HG03378 (cell line): ENCODE measurements at regions not wholly inside any gene's neighbourhood (a gene's known extent, or its start where the extent isn't known, plus 50 kb on each side); places are given as distances from the start of the nearest gene placed in this dataset.

ENCODE experiments used
- ATAC-seq: cut with Tn5 transposase; IDR thresholded peaks from one replicate; pipeline ENCODE4 v1.9.1; 2021; ENCODE audit warnings: mild to moderate bottlenecking, moderate library complexity; ENCODE audit not compliant: unreplicated experiment

DNA sequence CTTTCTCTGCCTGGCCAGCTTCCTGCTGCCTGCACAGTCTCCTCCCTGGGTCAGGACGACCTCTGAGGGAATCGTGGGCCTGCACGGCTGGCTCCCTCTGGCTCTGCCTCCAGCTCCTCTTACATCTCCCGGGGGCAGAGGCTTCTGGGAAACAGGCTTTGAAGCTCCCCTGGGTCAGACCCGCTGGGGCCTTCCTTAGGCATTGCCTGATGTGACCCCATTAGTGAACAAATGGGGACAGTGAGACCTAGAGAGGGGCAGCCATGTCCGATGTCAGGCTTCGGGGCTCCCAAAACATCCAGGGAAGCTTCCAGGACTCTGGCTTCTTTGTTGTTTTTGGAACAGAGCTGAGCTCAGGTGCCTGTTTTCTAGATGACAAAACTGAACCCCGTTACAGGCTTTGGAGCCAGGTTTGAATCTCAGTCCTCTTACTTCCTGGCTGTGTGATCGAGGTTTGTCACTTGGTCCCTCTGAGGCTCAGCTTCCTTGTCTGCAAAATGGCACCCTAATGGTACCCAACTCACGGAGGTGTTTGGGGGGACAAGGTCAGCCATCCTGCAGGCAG is 94.3 kb downstream of the CEBPB start:
- ATAC-seq = no peak

GRCh38 chr20:50285376-50286173 is 94.9 kb downstream of the CEBPB start:
- ATAC-seq = no peak

GRCh38 chr20:50286174-50286511 is 95.5 kb downstream of the CEBPB start:
- ATAC-seq = no peak

DNA sequence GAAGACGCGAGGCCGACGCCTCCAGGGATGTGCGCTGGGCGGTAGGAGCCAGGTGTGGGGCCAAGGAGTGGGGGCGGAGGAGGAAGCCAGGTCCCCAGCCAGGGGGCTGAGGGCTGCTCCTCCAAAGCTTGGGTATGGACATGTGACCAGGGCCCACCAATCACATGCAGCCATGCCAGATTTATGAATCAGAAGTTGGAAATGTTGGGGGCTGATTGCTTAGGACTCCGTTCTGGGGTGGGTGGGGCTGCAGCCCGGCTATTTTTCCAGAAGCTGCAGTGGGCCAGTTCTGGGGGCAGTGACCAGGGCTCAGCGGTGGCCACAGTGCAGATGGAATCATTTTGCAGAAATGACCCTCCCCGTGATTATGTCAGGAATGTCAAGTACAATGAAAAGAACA is 96.0 kb downstream of the CEBPB start:
- no peak for ATAC-seq

- no peak for ATAC-seq
Observed at GRCh38 chr20:50287512-50287911, 96.9 kb downstream of the CEBPB start.

- no peak for ATAC-seq
Observed at GRCh38 chr20:50288128-50288623, 97.5 kb downstream of the CEBPB start.

GRCh38 chr20:50289581-50289980 is 99.0 kb downstream of the CEBPB start:
- ATAC-seq = no peak

DNA sequence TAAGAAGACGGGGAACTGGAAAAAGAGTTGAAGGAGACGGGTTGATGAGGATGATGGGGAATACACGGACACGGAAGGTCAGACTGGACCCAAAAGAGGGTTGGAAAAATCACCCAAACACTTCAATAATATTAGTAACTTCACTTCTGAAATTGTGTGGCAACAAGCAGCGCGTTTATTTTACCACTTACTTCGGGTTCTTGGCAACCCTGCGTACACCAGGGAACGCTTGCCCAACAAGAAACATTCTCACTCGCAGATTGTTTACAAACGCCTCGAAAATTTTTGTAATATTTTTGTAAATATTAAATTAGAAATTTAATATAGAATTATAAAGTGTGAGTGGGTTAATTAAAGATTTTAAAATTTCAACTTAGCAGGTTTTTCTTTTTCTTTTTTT is 99.5 kb downstream of the CEBPB start:
- ATAC-seq = no peak

- ATAC-seq = no peak
Observed at GRCh38 chr20:50290808-50291207, 100.2 kb downstream of the CEBPB start.

- no peak for ATAC-seq
Observed at GRCh38 chr20:50291254-50292078, 100.8 kb downstream of the CEBPB start.

- ATAC-seq = no peak
Observed at GRCh38 chr20:50292079-50292590, 101.5 kb downstream of the CEBPB start.

DNA sequence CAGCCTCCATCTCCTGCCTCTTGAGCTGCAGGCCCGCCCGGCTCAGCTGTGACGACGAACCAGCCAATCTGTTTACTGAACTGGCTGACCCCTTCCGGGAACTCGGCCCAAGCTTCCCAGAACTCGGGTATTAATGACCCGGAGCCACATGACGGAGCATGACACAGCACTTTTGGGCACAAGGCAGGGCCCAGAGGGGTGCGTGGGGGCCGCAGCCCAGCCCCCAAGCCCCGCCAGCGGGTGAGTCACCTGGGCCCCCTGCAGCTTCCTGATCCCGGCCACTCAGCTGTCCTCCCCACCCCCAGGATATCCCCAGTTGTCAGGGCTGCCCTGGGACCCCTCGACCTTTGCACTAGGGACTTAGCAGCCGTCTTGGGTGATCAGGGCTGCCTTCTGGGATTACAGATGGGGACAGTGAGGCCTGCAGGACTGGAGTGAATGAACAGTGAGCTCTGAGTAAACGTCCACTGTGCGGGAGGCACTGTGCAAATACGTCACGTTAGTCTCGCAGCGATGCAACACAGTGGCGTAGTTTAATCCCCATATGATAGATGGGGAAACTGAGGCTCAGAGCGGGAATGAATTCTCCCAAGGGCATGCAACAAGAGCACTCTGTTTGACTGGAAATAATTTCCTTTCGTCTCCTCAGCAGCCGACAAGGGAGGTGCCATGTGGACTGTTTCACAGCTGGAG is 102.1 kb downstream of the CEBPB start:
- ATAC-seq = no peak

DNA sequence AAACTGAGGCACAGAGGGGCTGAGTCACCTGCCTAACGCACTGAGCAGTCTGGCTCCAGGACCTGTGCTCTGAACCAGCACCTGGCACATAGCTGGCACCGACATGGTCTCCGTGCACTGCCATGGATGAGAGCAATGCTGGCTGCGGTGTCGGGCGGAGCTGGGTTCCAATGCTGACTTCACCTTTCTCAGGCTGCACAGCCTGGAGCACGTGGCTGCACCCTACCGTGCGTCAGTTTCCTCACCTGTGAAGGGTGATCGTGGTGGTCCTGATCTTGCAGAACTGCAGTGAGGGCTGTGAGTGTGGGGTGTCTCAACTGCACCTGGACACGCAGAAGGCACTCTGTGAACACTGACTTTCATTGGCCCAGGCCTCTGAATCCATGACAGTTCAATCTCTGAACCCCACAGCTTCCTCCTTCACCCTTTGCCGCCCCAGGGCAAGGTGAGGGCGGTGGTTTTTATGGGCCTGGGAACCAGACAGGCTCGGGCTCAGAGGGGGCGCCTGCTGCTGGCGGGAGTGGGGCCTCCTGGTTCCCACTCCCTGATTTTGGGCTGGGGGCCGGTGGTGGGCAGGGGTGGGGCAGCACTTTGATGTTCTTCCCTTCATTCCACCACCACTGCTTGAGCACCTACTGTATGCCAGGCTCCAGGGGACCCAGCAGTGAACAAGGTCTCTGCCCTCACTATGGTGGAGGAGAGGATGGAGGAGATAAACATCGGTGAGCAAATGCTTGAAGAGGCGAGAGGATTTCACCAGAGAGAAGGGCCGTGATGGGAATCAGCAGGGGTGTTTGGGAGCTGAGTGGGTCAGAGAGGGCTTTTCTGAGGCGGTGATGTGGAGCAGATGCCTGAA is 102.9 kb downstream of the CEBPB start:
- no peak for ATAC-seq

DNA sequence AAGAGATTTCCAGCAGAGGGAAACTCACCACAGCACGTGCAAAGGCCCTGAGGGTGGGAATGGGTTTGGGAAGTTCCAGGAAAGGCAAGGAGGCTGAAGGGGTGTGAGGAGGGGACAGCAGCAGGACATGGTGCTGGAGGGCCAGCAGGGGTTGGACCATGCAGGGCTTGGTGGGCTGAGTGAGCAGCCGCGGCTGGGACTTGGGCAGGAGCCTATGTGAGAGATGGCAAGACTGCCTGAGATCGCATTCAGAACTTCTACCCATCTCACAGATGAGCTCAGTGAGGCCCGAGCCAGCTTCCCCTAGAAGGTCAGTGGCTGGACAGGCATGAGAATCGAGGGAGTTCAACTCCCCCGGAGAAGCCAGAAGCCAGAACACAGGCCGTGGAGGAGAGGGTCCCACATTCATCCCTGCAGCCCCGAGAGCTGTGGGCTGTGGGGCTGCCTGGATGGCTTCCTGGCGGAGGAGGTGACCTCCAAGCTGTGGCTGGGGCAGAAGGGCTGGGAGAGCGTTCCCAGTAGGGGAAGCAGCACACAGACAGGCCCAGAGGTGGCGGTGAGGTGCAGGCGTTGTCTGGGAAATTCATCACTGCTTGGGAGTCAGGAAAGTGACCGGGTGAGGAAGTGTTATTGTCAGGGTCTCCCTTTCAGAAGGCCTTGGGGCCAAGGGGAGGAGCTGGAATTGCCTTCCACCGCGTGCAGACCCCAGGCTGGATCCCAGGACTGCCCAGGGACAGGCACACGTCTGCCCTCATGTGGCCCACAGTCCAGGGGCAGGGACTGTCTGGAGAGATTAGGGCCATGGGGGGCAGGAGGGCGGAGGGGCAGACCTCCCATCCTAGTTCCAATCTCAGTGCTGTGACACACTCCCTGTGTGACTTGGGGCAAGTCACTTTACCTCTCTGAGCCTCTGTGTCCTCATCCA is 103.8 kb downstream of the CEBPB start:
- no peak for ATAC-seq

DNA sequence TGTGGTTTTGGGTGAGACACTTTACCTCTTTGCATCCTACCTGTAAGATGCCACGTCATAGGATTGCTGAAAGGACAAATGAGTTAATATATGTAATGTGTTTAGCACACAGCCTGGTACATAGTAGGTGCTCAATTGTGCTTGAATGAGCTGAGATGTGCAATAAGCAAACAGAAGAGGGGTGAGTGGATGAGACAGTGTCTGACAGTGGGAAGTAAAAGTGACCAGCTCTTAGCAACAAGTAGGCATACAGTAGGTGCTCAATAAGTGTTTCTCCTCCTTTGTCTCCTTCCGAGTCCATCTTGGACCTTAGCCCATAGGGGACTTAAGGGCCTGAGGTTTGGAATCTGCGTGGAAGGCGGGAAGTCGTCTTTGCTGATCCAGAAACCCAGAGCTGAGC is 104.7 kb downstream of the CEBPB start:
- no peak for ATAC-seq

GRCh38 chr20:50295762-50296449 is 105.3 kb downstream of the CEBPB start:
- no peak for ATAC-seq

- ATAC-seq = no peak
Observed at GRCh38 chr20:50296450-50297375, 106.1 kb downstream of the CEBPB start.
